ENCODE measurements at regions not wholly inside any gene's neighbourhood (a gene's known extent, or its start where the extent isn't known, plus 50 kb on each side); places are given as distances from the start of the nearest gene placed in this dataset.
"Not testable (repeated sequence)": the region's sequence is repeated elsewhere in the genome, so short reads cannot be mapped to it uniquely, and the experiment has no call there.

DNA sequence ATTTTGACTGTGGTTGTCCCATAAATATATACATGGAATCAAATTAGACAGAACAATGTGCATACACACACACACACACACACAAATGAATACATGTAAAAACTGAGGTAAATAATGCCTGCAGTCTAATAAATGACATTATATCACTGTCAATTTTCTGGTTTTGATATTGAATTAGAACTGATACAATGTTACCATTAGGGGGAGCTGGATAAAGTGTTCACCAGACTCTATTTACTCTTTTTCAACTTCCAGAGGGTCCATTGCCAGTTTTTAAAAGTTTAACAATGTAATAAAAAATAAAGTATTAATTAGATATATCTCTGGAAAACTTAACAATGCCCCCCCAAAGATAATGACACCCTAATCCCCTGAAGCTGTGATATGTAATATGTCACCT lies 1666.8 kb upstream of the TMEFF2 start:
- FAIRE-seq (no peak), DNase-seq (ENCODE audit: insufficient read length, low spot score) (no peak)

DNA sequence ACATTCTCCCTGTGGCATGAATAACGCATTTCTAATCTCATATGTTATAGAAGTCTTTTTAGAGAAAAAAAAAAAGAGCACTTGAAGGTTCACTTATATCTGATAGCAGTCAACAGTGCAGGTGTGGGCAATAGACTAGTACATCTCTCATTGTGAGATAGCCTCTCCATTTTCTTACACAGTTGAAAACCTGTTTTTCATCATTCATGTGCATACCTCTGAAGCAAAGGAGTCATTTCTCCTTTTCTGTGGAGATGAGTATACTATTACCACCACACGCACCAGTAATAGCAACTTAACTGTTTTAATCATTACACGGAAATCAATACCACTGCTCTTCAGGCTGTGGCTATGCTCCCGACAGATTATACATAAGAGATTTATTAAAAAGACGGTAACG lies 1653.3 kb upstream of the TMEFF2 start:
- no peak for DNase-seq (ENCODE audit: insufficient read length, low spot score)
- no peak for FAIRE-seq

DNA sequence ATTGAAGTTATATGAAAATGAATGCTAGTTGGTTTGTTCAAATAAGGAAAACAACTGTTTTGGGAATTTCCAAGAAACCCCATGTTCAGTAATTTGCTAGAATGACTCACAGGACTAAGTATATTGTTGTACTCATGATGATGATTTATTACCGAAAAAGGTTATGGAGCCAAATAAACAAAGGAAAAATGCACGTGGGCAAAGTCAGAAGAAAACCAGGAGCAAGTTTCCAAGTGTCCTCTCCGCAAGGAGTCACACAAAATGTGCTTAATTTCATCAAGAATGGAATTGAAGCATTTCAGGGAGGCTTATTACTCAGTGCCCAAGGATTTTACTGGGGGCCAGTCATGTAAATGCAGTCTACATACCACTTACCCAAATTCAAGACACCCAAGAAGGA lies 1652.4 kb upstream of the TMEFF2 start:
- FAIRE-seq (no peak), DNase-seq (ENCODE audit: insufficient read length, low spot score) (no peak)

DNA sequence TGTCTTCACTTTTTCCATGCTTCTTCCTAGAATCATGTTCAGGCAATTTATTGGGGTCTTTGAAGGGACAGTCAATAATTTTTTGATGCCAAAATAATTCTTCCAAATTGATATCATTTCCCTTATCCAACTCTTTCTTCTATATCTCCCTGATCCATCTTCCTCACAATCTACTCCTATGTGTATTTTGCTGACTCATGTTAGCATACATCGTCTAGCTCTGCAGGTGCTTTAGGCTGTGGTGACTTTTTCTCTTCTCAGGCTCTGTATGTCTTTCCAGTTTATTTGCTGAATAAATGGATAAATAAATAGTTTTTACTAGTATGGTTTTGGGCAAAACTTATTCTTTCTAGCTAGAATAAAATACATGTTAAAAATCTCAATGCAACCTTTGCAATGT lies 1650.9 kb upstream of the TMEFF2 start:
- DNase-seq (ENCODE audit: insufficient read length, low spot score) (no peak), FAIRE-seq (no peak)

DNA sequence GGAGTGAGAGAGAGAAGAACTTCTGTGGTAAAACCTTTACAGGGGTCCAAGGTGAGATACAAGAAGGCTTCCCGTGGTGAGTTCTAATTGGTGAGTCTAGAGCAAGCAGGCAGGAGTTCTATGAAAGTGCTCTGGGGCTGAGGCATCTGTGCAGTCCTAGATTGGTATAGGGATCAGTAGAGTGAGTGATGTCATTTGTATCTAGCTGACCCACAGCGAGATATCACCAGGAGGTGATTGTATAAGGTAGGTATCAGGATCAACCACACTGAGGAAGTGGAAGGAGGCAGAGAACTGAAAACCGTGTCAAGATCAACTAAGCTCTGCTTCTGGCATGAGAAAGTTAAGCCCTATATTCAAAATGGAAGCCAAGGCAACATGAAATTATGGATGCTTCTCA lies 1648.9 kb upstream of the TMEFF2 start:
- DNase-seq (ENCODE audit: insufficient read length, low spot score) = no peak
- FAIRE-seq = no peak

DNA sequence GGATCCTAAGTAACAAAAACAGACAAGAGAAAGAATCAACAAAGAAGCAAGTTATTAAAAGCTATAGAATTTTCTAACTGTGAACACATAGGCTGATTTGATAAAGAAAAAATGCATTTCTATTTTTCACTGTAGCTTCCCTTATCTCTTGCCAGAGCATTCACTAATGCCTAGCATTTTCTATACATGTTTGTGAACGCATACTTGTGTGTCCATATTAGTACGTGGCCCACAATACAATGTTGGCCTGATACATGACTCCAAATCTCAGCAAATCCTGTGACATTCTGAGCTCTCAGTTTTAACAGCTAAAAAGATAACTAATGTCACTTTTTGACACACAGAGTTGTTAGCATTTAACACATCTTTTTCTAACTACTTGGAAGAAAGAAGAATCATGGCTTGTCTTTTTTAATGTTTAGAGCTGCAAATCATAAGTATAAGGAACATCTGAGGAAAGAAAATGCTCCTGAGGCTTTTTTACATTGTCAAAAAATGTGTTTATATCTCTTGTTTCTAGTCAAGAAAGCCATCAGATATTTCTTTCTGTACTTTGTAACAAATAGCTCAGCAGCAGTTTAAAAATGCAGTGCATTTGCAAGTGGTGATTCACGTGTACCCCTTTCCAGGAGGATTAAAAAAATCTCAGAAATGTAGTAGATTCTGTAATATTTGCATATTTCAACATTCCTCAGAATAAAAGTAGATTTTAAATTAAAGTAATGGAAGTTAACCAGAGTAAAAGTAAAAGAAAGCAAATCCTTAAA lies 1646.8 kb upstream of the TMEFF2 start:
- no peak for FAIRE-seq
- no peak for DNase-seq (ENCODE audit: insufficient read length, low spot score)

DNA sequence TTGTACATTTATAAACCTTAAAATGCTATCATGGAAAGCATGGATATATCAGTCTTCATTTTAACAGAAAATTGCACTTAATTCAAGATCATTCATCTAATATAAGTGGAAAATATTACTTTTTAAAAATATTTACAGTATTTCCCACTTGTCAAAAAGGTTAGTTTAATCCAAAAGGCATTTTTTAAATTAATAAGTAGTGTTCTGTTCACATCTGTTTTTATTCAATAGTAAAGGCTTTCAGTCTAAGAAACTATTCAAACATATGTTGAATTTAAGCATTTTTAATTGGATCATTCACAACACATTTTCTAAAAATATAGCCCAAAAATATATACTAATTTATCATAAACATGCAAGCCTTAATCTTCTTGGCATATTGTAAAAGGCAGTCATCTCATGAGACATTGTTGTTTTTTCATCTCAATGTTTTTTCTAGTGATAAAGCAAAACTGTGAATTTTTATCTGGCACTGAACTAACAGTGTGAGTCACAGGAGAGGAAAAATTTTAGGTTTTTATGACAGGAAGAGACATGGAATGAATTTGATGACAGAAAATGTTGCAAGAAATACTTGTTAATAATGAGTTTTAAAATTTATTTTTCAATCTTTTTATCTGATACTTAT lies 1642.5 kb upstream of the TMEFF2 start:
- DNase-seq (ENCODE audit: insufficient read length, low spot score) (no peak), FAIRE-seq (no peak)

DNA sequence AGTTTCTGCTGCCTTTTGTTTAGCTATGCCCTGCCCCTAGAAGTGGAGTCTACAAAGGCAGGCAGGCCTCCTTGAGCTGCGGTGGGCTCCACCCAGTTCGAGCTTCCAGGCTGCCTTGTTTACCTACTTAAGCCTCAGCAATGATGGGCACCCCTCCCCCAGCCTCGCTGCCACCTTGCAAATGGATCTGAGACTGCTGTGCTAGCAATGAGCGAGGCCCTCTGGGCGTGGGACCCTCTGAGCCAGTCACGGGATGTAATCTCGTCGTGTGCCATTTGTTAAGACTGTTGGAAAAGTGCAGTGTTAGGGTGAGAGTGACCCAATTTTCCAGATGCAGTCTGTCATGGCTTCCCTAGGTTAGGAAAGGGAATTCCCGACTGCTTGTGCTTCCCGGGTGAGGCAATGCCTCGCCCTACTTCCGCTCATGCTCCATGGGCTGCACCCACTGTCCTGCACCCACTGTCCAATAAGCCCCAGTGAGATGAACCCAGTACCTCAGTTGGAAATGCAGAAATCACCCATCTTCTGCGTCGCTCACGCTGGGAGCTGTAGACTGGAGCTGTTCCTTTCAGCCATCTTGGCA lies 1641.8 kb upstream of the TMEFF2 start:
- DNase-seq (ENCODE audit: insufficient read length, low spot score); FAIRE-seq: not testable (repeated sequence)

DNA sequence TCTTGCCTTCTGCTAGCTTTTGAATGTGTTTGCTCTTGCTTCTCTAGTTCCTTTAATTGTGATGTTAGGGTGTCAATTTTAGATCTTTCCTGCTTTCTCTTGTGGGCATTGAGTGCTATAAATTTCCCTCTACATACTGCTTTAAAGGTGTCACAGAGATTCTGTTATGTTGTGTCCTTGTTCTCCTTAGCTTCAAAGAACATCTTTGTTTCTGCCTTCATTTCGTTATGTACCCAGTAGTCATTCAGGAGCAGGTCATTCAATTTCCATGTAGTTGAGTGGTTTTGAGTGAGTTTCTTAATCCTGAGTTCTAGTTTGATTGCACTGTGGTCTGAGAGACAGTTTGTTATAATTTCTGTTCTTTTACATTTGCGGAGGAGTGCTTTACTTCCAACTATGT lies 1639.2 kb upstream of the TMEFF2 start:
- not testable (repeated sequence) for DNase-seq (ENCODE audit: insufficient read length, low spot score); FAIRE-seq

DNA sequence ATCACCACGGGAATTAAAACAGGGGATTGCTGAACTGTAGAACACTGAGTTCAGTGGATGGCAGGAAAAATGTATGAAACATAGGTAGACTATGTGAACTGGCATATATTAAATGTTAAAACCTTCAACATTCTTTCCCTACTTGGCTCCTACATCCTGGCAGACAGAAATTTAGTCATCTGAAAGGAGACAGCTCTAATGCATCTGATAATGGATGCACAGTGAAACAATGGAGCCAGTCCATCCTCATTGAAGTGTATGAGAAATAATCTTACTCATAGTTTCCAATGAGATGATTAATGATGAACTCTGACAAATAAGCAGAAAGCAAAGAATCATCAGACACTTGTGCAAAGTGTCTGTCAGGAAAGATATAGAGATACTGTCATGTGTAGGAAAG lies 1629.7 kb upstream of the TMEFF2 start:
- DNase-seq (ENCODE audit: insufficient read length, low spot score) (no peak), FAIRE-seq (no peak)

DNA sequence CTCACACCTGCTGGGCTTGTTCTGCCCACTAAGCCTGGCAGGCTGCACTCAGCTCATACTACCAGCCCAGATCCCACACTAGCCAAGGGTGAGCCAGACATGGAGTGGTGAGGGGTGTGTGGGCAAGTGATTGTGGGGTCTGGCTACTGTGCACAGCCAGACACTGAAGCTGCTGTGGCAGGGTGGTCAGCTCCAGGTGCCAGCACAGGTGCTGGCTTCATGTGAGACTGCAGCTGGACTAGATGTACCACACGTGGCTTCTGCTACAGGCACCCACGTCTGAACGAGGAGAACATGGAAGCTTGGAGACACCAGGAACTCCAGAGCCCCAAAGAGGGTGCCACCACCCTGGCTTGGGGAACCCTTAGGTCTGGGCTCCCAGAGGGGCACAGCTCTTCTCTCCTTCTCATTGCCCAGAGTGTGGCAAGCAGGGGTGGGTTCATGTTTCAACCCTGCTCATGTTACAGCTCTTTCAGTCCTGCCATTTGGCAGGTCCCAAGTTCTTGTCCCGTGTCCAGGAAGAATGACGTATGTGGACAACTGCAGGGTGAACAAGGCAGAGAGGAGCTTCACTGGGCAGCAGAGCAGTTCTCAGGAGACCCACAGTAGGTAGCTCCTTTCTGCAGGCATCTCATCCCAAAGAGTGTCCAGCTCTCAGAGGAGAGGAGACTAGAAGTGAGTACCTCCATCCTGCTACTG lies 1624.2 kb upstream of the TMEFF2 start:
- no peak for FAIRE-seq

DNA sequence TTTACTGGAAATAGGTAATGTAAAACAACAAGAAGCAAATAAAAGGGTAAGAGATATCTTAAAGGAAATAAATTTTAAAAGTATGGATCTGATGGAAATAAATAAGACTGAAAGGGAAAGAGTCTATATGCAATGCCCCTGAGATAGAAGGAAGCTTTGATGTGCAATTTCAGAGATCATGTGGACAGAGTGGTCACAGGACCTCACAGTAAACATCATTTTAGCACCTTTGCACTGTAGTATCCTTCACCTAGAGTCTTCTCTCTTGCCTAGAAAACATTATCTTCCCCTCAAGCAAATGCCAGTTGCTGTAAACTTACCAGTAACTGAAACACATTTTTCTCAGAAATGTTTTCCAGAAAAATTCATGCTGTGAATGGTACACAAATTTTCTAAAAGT lies 1621.3 kb upstream of the TMEFF2 start:
- DNase-seq (ENCODE audit: insufficient read length, low spot score) (no peak), FAIRE-seq (no peak)

More for the DNA sequence above, 1624.2 kb upstream of the TMEFF2 start:
- DNase-seq (ENCODE audit: insufficient read length, low spot score) = no peak

DNA sequence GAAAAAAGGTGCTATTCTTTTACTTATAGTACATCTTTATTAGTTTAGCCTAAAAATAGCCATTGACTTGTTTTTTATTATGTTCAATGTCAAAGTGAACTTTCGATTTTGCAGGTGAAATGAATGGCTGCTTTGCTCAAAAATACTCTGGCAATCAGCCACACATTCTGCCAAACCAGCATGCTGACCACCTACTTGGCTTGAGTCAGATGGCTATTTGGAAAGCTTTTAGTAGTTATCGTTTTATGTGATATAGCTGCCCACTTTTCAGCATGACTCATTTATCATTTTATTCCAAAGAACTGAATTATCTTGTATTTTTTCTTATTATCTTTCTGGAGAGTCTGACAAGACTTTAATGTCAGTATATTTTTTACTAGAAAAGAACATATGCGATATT lies 1615.8 kb upstream of the TMEFF2 start:
- FAIRE-seq (no peak), DNase-seq (ENCODE audit: insufficient read length, low spot score) (no peak)

DNA sequence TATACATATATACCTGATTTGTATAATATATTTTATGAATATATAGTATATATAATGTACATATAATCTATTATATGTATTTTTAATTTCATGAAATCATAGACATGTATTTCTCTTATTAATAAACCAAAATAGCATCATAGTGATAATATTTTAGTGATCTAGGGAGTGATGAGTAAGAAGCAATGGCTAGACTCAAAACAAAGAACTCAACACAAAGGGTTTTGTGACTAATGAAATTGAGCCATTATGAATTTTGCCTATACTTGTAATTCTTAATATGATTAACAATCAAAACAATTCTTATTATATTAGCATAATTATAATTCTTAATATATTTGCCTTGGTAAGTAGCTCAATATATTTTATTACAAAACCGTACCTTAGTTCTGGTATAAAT lies 1614.1 kb upstream of the TMEFF2 start:
- DNase-seq (ENCODE audit: insufficient read length, low spot score) (no peak), FAIRE-seq (no peak)

DNA sequence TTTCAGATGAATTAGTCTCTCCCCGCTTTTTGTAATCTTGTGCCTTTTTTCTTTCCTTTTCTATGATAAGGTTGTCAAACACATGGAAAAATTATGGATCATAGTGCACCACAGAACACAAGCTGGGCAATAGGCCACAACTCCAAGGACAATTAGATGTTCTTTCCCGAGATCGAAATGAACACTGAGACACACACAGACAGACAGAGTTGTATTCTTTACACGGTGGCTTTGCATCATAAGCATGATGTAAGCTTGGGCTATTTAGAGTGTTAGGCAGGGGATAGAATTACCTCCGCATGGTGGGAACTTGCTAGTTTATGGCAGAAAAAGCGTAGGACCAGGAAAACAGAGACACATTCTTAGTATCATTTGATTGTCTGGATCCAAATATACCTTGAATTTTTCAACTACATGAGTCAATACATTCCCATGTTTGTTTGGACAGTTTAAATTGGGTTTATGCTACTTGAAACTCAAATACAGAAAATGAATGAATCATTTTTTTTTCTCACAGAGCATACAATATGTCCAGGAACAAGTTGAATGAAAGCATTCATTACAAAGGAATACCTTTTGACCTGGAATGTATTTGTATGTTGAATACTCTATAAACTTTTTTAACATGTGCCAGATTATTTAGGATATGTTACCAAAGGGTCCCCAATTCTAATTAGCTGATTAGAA lies 1611.5 kb upstream of the TMEFF2 start:
- FAIRE-seq = no peak

DNA sequence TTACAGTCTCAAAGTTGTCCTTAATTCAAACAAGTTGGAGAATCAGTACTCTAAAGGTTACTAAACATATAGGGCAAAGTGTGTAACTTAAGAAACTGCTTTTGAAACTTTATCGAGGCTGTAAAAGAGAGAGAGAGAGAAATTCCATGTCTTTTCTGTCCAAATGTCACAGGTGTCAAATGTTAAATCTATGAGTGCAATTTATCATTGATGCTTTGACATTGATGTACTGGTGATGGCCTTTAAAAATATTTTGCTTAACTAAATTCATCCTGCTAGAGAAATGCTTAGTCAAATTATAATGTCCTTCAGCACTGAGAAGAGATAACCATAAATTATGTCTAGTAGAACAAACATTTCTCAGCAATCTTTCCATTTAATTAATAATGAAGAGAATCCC lies 1602.1 kb upstream of the TMEFF2 start:
- FAIRE-seq (no peak), DNase-seq (ENCODE audit: insufficient read length, low spot score) (no peak)

More for the DNA sequence above, 1611.5 kb upstream of the TMEFF2 start:
- DNase-seq (ENCODE audit: insufficient read length, low spot score) = no peak

DNA sequence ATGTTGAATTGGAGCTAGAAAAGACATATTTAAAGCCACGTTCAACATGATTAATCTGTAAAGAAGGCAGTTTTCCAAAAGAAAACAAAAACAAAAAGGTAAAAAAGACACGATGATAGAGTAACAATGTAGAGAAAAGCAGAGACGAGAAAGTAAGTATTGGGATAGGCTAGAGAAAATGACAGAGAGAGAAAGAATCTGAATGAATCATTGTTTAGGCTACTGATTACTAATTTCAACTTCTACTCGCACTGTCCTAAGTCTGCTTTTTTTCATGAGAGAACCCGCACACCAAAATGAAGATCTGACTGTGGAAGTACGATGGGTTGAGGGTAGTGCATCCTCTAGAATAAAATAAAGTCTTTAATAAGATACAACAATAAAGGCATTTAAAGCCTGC lies 1599.2 kb upstream of the TMEFF2 start:
- DNase-seq (ENCODE audit: insufficient read length, low spot score) (no peak), FAIRE-seq (no peak)

DNA sequence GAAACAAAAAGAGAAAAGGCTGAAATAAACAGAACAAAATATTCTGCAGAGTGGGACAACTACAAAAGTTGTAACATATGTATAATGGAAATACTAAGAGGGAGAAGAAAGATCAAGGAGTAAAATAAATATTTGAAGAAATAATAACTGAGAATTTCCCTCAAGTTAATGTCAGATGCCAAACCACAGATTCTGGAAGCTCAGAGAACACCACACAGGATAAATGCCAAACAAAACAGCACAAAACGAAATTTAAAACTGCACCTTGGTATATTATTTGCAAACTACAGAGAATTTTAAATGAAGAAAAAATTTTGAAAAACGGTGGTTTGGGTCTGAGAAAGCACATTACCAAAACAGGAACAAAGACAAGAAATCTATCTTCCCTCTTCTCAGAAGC lies 1588.9 kb upstream of the TMEFF2 start:
- FAIRE-seq (no peak), DNase-seq (ENCODE audit: insufficient read length, low spot score) (no peak)

DNA sequence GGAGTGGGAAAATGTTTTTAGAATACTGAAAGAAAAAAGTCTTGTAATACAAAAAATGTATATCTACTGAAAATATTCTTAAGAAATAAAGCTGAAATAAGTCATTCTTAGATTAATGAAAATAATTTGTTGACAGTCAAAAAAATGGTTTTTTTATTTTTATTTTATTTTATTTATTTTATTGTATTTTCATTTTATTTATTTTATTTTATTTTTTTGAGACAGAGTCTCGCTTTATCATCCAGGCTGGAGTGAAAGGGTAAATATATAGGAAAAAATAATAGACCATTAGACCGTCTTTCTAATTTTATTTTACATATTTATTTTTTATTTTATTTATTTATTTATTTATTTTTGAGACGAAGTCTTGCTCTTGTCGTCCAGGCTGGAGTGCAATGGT lies 1583.6 kb upstream of the TMEFF2 start:
- FAIRE-seq = no peak
- DNase-seq (ENCODE audit: insufficient read length, low spot score) = no peak

DNA sequence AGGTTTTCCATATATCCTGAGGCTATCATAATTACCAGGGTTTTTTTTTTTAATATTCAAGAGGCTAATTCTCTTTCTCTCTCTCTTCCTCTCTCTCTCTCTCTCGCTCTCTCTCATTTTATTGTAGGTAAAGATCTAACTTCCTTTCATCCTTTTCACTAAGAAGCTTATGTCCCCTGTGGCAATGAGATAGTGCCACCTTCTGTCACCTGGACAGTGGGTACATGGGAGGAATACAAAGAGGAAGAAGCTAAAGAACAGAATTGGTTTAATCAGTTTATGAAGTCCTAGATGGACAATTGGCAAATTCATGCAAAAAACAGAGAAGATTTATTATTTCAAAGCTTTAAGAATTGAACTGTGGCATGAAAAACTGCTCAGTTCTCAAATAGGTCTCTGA lies 1582.3 kb upstream of the TMEFF2 start:
- DNase-seq (ENCODE audit: insufficient read length, low spot score) (no peak), FAIRE-seq (no peak)

DNA sequence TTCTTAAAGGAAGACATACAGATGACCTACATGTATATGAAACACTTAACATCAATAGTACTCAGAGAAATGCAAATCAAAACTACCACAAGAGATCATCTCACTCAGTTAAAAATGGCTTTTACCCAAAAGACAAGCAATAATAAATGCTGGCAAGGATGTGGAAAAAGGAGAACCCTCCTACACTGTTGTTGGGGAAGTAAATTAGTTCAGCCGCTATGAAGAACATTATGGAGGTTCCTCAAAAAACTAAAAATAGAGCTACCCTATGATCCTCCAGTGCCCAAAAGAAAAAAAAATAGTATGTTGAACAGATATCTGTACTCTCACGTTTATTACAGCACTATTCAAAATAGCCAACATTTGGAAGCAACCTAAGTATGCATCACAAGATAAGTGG lies 1579.4 kb upstream of the TMEFF2 start:
- DNase-seq (ENCODE audit: insufficient read length, low spot score) (no peak), FAIRE-seq (no peak)
